BLaER1 treated with 17β-estradiol and CSF1 and Interleukin-3, amounts not matched to agents 10 nM and 100 nM (cell line): ENCODE measurements at regions not wholly inside any gene's neighbourhood (a gene's known extent, or its start where the extent isn't known, plus 50 kb on each side); places are given as distances from the start of the nearest gene placed in this dataset.
"Not testable (repeated sequence)": the region's sequence is repeated elsewhere in the genome, so short reads cannot be mapped to it uniquely, and the experiment has no call there.

Experiments used
- H3K27ac ChIP-seq, 11 experiments: shearing (Covaris generic); formaldehyde crosslinking; 2 replicates each; pipeline ENCODE4 v1.8.1; 2022
- H3K27me3 ChIP-seq, 11 experiments: shearing (Covaris generic); formaldehyde crosslinking; 2 replicates each; pipeline ENCODE4 v1.8.1; 2022
- H3K36me3 ChIP-seq, 11 experiments: shearing (Covaris generic); formaldehyde crosslinking; 2 replicates each; pipeline ENCODE4 v1.8.1; 2022
- H3K4me1 ChIP-seq, 10 experiments: shearing (Covaris generic); formaldehyde crosslinking; 2 replicates each; pipeline ENCODE4 v1.8.1; 2022
- H3K4me2 ChIP-seq, 11 experiments: shearing (Covaris generic); formaldehyde crosslinking; 2 replicates each; pipeline ENCODE4 v1.8.1; 2022
- H3K4me3 ChIP-seq, 10 experiments: shearing (Covaris generic); formaldehyde crosslinking; 2 replicates each; pipeline ENCODE4 v1.8.1; 2022
- H3K9ac ChIP-seq, 11 experiments: shearing (Covaris generic); formaldehyde crosslinking; 2 replicates each; pipeline ENCODE4 v1.8.1; 2022
- H3K9me3 ChIP-seq, 11 experiments: shearing (Covaris generic); formaldehyde crosslinking; replicated peaks in 1 of 11; 2 replicates each; pipeline ENCODE4 v1.8.1; 2022
- H4K20me1 ChIP-seq, 11 experiments: shearing (Covaris generic); formaldehyde crosslinking; 2 replicates each; pipeline ENCODE4 v1.8.1; 2022

- not testable (repeated sequence) for H3K36me3 ChIP-seq, H4K20me1 ChIP-seq, H3K4me1 ChIP-seq, H3K27me3 ChIP-seq, H3K27ac ChIP-seq, H3K9ac ChIP-seq, H3K4me3 ChIP-seq, H3K4me2 ChIP-seq
- peaks cover 0 to 15% (median 8%) of the 10 kb centered on the region in 11 experiments; a peak in 10 of 22 replicates for H3K9me3 ChIP-seq
Measured at GRCh38 chr7:6979456-6979855, 153.4 kb upstream of the CCZ1B start.

DNA sequence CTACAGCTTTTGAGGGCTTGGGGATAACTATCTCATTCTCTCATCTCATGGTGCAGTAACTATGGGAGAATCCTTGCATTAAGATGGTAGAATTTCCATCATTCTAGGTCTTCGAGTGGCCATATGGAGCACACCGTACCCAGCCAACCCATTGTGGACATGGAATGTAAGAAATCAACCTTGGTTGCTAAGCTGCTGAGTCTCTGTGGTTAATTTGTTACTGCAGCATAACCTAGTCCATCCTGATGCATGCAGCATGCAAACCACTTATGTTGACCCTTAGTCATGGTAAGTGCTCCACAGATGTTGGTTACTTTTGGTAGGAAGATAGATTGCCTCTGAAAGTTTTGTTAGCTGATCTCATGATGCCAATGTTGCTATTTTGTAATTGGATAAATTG is 156.3 kb upstream of the CCZ1B start:
- not testable (repeated sequence) for H3K4me2 ChIP-seq, H3K27me3 ChIP-seq, H4K20me1 ChIP-seq, H3K36me3 ChIP-seq, H3K4me1 ChIP-seq, H3K9ac ChIP-seq, H3K4me3 ChIP-seq, H3K27ac ChIP-seq
- peaks cover 0 to 11% (median 4%) of the 10 kb centered on the region in 11 experiments; a peak in 11 of 22 replicates for H3K9me3 ChIP-seq

- H3K9me3 ChIP-seq, H3K36me3 ChIP-seq, H3K4me3 ChIP-seq, H4K20me1 ChIP-seq, H3K27me3 ChIP-seq, H3K4me1 ChIP-seq, H3K27ac ChIP-seq, H3K4me2 ChIP-seq, H3K9ac ChIP-seq: not testable (repeated sequence)
Measured at GRCh38 chr7:6986892-6987291, 160.8 kb upstream of the CCZ1B start.

GRCh38 chr7:6988608-6989007 is 162.5 kb upstream of the CCZ1B start:
- not testable (repeated sequence) for H3K27ac ChIP-seq, H3K9me3 ChIP-seq, H3K27me3 ChIP-seq, H3K4me3 ChIP-seq, H3K4me2 ChIP-seq, H3K36me3 ChIP-seq, H4K20me1 ChIP-seq, H3K4me1 ChIP-seq, H3K9ac ChIP-seq

DNA sequence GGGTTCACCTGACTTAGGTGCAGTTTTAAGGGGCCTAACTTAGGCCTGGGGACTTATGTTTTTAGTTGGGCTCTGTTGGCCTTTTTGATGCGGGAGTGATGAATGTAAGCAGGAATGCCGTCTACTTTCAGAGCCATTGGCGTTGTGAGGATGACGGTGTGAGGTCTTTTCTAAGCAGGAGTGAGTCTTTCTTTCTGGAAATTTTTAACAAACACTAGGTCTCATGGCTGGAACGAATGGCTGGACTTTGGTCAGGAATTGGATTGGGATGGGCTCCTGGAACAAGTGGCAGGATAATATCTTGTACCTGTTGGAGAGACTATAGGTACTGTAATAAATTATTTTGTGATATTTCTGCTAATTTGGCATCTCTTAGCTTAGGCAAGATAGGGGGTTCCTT is 163.9 kb upstream of the CCZ1B start:
- not testable (repeated sequence) for H3K4me3 ChIP-seq, H3K4me2 ChIP-seq, H3K4me1 ChIP-seq

DNA sequence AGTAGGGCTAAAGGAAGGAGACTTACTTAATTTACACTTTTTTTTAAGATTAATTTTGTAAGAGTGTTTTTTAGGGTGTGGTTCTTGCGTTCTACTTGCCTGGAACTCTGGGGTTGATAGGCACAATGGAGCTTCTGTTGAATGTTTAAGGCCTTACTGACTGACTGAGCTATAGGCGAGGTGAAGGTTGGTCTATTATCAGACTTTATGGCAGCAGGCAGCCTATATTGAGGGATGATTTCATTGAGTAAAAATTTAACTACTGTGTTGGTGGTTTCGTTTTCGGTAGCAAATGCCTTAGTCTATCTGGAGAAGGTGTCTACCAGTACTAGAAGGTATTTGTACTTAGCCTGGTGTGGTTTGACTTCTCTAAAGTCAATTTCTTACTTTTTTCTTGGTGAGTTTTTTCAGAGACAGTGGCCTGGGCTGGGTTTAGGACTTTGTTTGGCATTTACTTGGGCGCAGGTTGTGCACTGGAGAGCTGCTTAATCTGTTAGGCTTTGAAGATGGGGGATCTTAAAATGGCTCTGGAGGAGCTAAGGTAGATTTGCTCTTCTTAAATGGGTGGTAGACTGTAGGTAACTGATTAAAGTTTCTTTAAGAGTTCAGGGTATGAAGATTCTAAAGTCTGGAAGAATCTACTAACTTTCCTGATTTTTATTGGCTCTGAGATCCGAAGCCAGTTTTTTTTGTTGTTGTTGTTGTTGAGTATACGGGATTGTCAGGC is 164.5 kb upstream of the CCZ1B start:
- not testable (repeated sequence) for H3K9ac ChIP-seq, H4K20me1 ChIP-seq, H3K4me2 ChIP-seq, H3K4me3 ChIP-seq, H3K27ac ChIP-seq, H3K27me3 ChIP-seq, H3K9me3 ChIP-seq, H3K36me3 ChIP-seq, H3K4me1 ChIP-seq

More for the DNA sequence above, 163.9 kb upstream of the CCZ1B start:
- H3K9ac ChIP-seq, H4K20me1 ChIP-seq, H3K9me3 ChIP-seq, H3K36me3 ChIP-seq, H3K27me3 ChIP-seq, H3K27ac ChIP-seq: not testable (repeated sequence)

GRCh38 chr7:6991169-6991611 is 165.1 kb upstream of the CCZ1B start:
- not testable (repeated sequence) for H4K20me1 ChIP-seq, H3K27me3 ChIP-seq, H3K4me2 ChIP-seq, H3K36me3 ChIP-seq, H3K9me3 ChIP-seq, H3K9ac ChIP-seq, H3K4me1 ChIP-seq, H3K4me3 ChIP-seq, H3K27ac ChIP-seq

GRCh38 chr7:6991686-6992085 is 165.6 kb upstream of the CCZ1B start:
- not testable (repeated sequence) for H3K27me3 ChIP-seq, H3K4me2 ChIP-seq, H3K4me3 ChIP-seq, H3K9ac ChIP-seq, H3K27ac ChIP-seq, H4K20me1 ChIP-seq, H3K4me1 ChIP-seq, H3K36me3 ChIP-seq, H3K9me3 ChIP-seq

DNA sequence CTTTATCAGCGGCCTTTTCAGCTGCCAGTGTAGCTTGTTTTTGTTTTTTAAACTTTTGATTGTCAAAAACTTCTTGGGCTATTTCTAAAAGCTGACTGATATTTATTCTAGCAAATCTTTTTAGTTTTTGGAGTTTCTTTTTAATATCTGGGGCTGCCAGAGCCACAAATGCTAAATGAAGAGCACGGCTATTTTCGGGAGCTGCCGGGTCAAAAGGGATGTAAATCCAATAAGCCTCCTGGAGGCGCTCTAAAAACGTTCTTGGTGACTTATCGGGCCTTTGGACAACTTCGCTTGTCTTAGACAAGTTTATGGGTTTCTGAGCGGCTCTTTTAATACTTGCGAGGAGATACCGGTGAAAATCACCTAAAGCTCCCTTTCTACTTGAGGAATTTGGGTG is 166.1 kb upstream of the CCZ1B start:
- H3K4me3 ChIP-seq, H3K4me1 ChIP-seq, H3K4me2 ChIP-seq, H3K27ac ChIP-seq, H3K27me3 ChIP-seq, H4K20me1 ChIP-seq, H3K36me3 ChIP-seq, H3K9ac ChIP-seq, H3K9me3 ChIP-seq: not testable (repeated sequence)

DNA sequence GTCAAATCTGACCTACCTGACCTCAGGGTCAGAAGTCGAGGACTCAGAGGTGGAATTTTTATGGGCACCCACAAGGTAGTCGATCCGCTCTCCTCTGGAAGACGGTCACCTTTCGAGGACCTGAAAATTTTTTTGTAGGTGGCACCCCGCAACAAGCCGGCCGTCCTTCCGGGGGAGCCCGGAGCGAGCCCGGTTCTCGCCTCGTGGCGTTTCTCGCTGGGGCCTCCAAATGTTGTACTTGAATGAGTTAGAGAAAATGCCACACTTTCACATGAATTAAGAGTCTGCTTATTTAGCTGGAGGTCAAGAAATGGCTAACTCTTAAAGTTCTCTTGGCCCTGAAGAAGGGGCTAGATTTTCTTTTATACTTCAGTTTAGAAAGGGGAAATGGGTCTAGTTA is 169.0 kb upstream of the CCZ1B start:
- H3K9me3 ChIP-seq: peaks cover 12 to 14% (median 13%) of the 10 kb centered on the region in 11 experiments
- not testable (repeated sequence) for H3K4me3 ChIP-seq, H3K9ac ChIP-seq, H3K27me3 ChIP-seq, H3K4me2 ChIP-seq, H3K36me3 ChIP-seq, H3K27ac ChIP-seq, H4K20me1 ChIP-seq, H3K4me1 ChIP-seq

- H3K9me3 ChIP-seq: peaks cover 15 to 20% (median 17%) of the 10 kb centered on the region in 11 experiments
- not testable (repeated sequence) for H3K4me1 ChIP-seq, H3K4me2 ChIP-seq, H3K27ac ChIP-seq, H4K20me1 ChIP-seq, H3K9ac ChIP-seq, H3K27me3 ChIP-seq, H3K4me3 ChIP-seq, H3K36me3 ChIP-seq
Measured at GRCh38 chr7:6995493-6996289, 169.6 kb upstream of the CCZ1B start.

- peaks cover 15 to 20% (median 17%) of the 10 kb centered on the region in 11 experiments for H3K9me3 ChIP-seq
- not testable (repeated sequence) for H3K4me3 ChIP-seq, H3K4me2 ChIP-seq, H4K20me1 ChIP-seq, H3K27ac ChIP-seq, H3K27me3 ChIP-seq, H3K4me1 ChIP-seq, H3K36me3 ChIP-seq, H3K9ac ChIP-seq
Measured at GRCh38 chr7:6999067-6999666, 173.1 kb upstream of the CCZ1B start.
